ENCODE measurements at regions not wholly inside any gene's neighbourhood (a gene's known extent, or its start where the extent isn't known, plus 50 kb on each side); places are given as distances from the start of the nearest gene placed in this dataset.
"Not testable (repeated sequence)": the region's sequence is repeated elsewhere in the genome, so short reads cannot be mapped to it uniquely, and the experiment has no call there.

GRCh38 chr2:62605471-62605870 is 99.5 kb upstream of the TMEM17 start:
- TF ChIP-seq CTCF, POLR2AphosphoS5, POLR2A (IDR thresholded peaks at IDR 0.05): not testable (repeated sequence)
